HEK293 (cell line): ENCODE measurements at regions not wholly inside any gene's neighbourhood (a gene's known extent, or its start where the extent isn't known, plus 50 kb on each side); places are given as distances from the start of the nearest gene placed in this dataset.

Experiments used
- CTCF ChIA-PET: fragments of 350-600 bp; formaldehyde crosslinking; extraction: SDS; loops from one replicate; lab custom pipeline; 2021; ENCODE audit warnings: antibody characterized with exemption; lab: Yijun Ruan, JAX
- POLR2A ChIA-PET: fragments of 300-600 bp; formaldehyde crosslinking; extraction: SDS; loops from one replicate; lab custom pipeline; 2020; ENCODE audit warnings: antibody characterized with exemption, inconsistent platforms; lab: Yijun Ruan, JAX
- H3K27ac ChIP-seq: fragments of 200-500 bp; sonication (Bioruptor generic); 2 replicates; pipeline ENCODE4 v1.5.1; 2014; ENCODE audit warnings: low read depth, low read length, control low read depth, inconsistent platforms; ENCODE audit errors: extremely low read depth
- H3K36me3 ChIP-seq, 2 experiments: fragments of 200-500 bp in 1 of 2; sonication (Bioruptor generic) in 1 of 2; 1 replicate in 1 of 2; 2 replicates in 1 of 2; pipeline ENCODE4 v1.5.1; 2014 to 2017; ENCODE audit warnings: inconsistent platforms in 2 of 2, low read length in 2 of 2; ENCODE audit not compliant: control insufficient read depth in 2 of 2, insufficient read depth in 1 of 2
- H3K4me1 ChIP-seq: fragments of 200-500 bp; sonication (Bioruptor generic); 2 replicates; pipeline ENCODE4 v1.5.1; 2014; ENCODE audit warnings: mild to moderate bottlenecking, low read length, inconsistent platforms; ENCODE audit not compliant: control insufficient read depth, insufficient read depth
- H3K4me3 ChIP-seq: 2 replicates; pipeline ENCODE4 v1.5.1; 2011; ENCODE audit warnings: low read depth, mild to moderate bottlenecking, control low read depth, low read length, moderate library complexity
- H3K9me3 ChIP-seq: fragments of 200-500 bp; sonication (Bioruptor generic); 2 replicates; pipeline ENCODE4 v1.5.1; 2014; ENCODE audit warnings: low read depth, low read length, inconsistent platforms; ENCODE audit not compliant: control insufficient read depth, insufficient read depth
- GFI1B ChIP-seq: fragments of 450-650 bp; formaldehyde crosslinking; IDR thresholded peaks from 2 replicates; pipeline ENCODE4 v1.5.1; 2016; ENCODE audit warnings: missing biosample characterization, missing genetic modification characterization
- KLF10 ChIP-seq: fragments of 450-650 bp; IDR thresholded peaks from 2 replicates; pipeline ENCODE4 v1.5.1; 2018; ENCODE audit warnings: missing biosample characterization, mild to moderate bottlenecking, missing genetic modification characterization
- SALL2 ChIP-seq: fragments of 450-650 bp; formaldehyde crosslinking; IDR thresholded peaks from 2 replicates; pipeline ENCODE4 v1.5.0; 2017; ENCODE audit warnings: missing biosample characterization, mild to moderate bottlenecking, missing genetic modification characterization, borderline replicate concordance
- ZBTB20 ChIP-seq: fragments of 450-650 bp; formaldehyde crosslinking; IDR thresholded peaks from 2 replicates; pipeline ENCODE4 v1.5.1; 2016; ENCODE audit warnings: missing biosample characterization, missing genetic modification characterization
- ZBTB44 ChIP-seq: fragments of 450-650 bp; IDR thresholded peaks from 2 replicates; pipeline ENCODE4 v1.5.1; 2018; ENCODE audit warnings: missing biosample characterization, mild to moderate bottlenecking, missing genetic modification characterization
- ZFP41 ChIP-seq: fragments of 450-650 bp; formaldehyde crosslinking; IDR thresholded peaks from 2 replicates; pipeline ENCODE4 v1.5.1; 2016; ENCODE audit warnings: missing biosample characterization, missing genetic modification characterization, borderline replicate concordance
- ZFP69B ChIP-seq: fragments of 450-650 bp; formaldehyde crosslinking; IDR thresholded peaks from 2 replicates; pipeline ENCODE4 v1.5.1; 2016; ENCODE audit warnings: missing biosample characterization, missing genetic modification characterization
- ZNF175 ChIP-seq: fragments of 450-650 bp; formaldehyde crosslinking; IDR thresholded peaks from 2 replicates; pipeline ENCODE4 v1.5.1; 2016; ENCODE audit warnings: missing biosample characterization, missing genetic modification characterization
- ZNF214 ChIP-seq: fragments of 450-650 bp; formaldehyde crosslinking; IDR thresholded peaks from 2 replicates; pipeline ENCODE4 v1.5.1; 2017; ENCODE audit warnings: missing biosample characterization, mild to moderate bottlenecking, missing genetic modification characterization, borderline replicate concordance
- ZNF266 ChIP-seq: fragments of 450-650 bp; formaldehyde crosslinking; IDR thresholded peaks from 2 replicates; pipeline ENCODE4 v1.5.1; 2016; ENCODE audit warnings: missing biosample characterization, missing genetic modification characterization, low read depth
- ZNF302 ChIP-seq: fragments of 450-650 bp; formaldehyde crosslinking; IDR thresholded peaks from 2 replicates; pipeline ENCODE4 v1.5.1; 2016; ENCODE audit warnings: missing biosample characterization, missing genetic modification characterization, low read depth
- ZNF341 ChIP-seq: fragments of 450-650 bp; formaldehyde crosslinking; IDR thresholded peaks from 2 replicates; pipeline ENCODE4; 2016; ENCODE audit warnings: low read depth, missing biosample characterization, missing genetic modification characterization
- ZNF398 ChIP-seq: fragments of 450-650 bp; formaldehyde crosslinking; IDR thresholded peaks from 2 replicates; pipeline ENCODE4 v1.5.1; 2017; ENCODE audit warnings: missing biosample characterization, missing genetic modification characterization
- ZNF629 ChIP-seq: fragments of 450-650 bp; formaldehyde crosslinking; IDR thresholded peaks from 2 replicates; pipeline ENCODE4 v1.5.1; 2017; ENCODE audit warnings: missing biosample characterization, missing genetic modification characterization
- ZNF670 ChIP-seq: fragments of 450-650 bp; formaldehyde crosslinking; IDR thresholded peaks from 2 replicates; pipeline ENCODE4 v1.5.1; 2016; ENCODE audit warnings: missing biosample characterization, missing genetic modification characterization, low read depth
- ZSCAN16 ChIP-seq: fragments of 450-650 bp; formaldehyde crosslinking; IDR thresholded peaks from 2 replicates; pipeline ENCODE4 v1.5.1; 2016; ENCODE audit warnings: missing biosample characterization, missing genetic modification characterization
- TF ChIP-seq, protein P1 (sequence below): fragments of 450-650 bp; formaldehyde crosslinking; IDR thresholded peaks from 2 replicates; pipeline ENCODE4 v1.5.1; 2016; ENCODE audit warnings: missing biosample characterization, missing genetic modification characterization
- TF ChIP-seq, protein P2 (sequence below): fragments of 450-650 bp; formaldehyde crosslinking; IDR thresholded peaks from 2 replicates; pipeline ENCODE4 v1.5.1; 2016; ENCODE audit warnings: missing biosample characterization, missing genetic modification characterization
- TF ChIP-seq, protein P3 (sequence below): fragments of 450-650 bp; formaldehyde crosslinking; IDR thresholded peaks from 2 replicates; pipeline ENCODE4 v1.5.1; 2016; ENCODE audit warnings: missing biosample characterization, missing genetic modification characterization, borderline replicate concordance
- TF ChIP-seq, protein P4 (sequence below): sonication (generic); formaldehyde crosslinking; IDR thresholded peaks from 2 replicates; pipeline ENCODE4 v1.8.1; 2022; ENCODE audit warnings: mild to moderate bottlenecking, moderate library complexity, missing genetic modification reagents

GRCh38 chr12:114194066-114194465 is 211.9 kb downstream of the TBX5 start:
- no peak overlapping the region for H3K27ac ChIP-seq
- CTCF ChIA-PET = no interaction called here
- H3K9me3 ChIP-seq = no peaks in the 10 kb centered on the region
- H3K4me3 ChIP-seq = no peak overlapping the region
- H3K36me3 ChIP-seq = no peaks in the 10 kb centered on the region
- POLR2A ChIA-PET = no interaction called here
- H3K4me1 ChIP-seq = no peaks in the 10 kb centered on the region
- TF ChIP-seq ZSCAN16 (tag by site-specific recombination) (no peak), ZBTB20 (tag by site-specific recombination) (no peak), ZNF341 (no peak), GFI1B (no peak), ZNF214 (tag by site-specific recombination) (no peak), ZFP41 (tag by site-specific recombination) (no peak), ZNF629 (no peak), KLF10 (tag by site-specific recombination) (no peak), ZNF670 (tag by site-specific recombination) (no peak), SALL2 (tag by site-specific recombination) (no peak), ZNF266 (tag by site-specific recombination) (no peak), ZBTB44 (tag by site-specific recombination) (no peak), ZNF302 (tag by site-specific recombination) (no peak), ZFP69B (tag by site-specific recombination) (no peak)
- TF ChIP-seq, protein P1, sequence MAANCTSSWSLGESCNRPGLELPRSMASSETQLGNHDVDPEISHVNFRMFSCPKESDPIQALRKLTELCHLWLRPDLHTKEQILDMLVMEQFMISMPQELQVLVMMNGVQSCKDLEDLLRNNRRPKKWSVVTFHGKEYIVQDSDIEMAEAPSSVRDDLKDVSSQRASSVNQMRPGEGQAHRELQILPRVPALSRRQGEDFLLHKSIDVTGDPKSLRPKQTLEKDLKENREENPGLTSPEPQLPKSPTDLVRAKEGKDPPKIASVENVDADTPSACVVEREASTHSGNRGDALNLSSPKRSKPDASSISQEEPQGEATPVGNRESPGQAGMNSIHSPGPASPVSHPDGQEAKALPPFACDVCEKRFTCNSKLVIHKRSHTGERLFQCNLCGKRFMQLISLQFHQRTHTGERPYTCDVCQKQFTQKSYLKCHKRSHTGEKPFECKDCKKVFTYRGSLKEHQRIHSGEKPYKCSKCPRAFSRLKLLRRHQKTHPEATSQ (tag by site-specific recombination) = no peak
- TF ChIP-seq, protein P2, sequence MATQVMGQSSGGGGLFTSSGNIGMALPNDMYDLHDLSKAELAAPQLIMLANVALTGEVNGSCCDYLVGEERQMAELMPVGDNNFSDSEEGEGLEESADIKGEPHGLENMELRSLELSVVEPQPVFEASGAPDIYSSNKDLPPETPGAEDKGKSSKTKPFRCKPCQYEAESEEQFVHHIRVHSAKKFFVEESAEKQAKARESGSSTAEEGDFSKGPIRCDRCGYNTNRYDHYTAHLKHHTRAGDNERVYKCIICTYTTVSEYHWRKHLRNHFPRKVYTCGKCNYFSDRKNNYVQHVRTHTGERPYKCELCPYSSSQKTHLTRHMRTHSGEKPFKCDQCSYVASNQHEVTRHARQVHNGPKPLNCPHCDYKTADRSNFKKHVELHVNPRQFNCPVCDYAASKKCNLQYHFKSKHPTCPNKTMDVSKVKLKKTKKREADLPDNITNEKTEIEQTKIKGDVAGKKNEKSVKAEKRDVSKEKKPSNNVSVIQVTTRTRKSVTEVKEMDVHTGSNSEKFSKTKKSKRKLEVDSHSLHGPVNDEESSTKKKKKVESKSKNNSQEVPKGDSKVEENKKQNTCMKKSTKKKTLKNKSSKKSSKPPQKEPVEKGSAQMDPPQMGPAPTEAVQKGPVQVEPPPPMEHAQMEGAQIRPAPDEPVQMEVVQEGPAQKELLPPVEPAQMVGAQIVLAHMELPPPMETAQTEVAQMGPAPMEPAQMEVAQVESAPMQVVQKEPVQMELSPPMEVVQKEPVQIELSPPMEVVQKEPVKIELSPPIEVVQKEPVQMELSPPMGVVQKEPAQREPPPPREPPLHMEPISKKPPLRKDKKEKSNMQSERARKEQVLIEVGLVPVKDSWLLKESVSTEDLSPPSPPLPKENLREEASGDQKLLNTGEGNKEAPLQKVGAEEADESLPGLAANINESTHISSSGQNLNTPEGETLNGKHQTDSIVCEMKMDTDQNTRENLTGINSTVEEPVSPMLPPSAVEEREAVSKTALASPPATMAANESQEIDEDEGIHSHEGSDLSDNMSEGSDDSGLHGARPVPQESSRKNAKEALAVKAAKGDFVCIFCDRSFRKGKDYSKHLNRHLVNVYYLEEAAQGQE (tag by site-specific recombination) = no peak

DNA sequence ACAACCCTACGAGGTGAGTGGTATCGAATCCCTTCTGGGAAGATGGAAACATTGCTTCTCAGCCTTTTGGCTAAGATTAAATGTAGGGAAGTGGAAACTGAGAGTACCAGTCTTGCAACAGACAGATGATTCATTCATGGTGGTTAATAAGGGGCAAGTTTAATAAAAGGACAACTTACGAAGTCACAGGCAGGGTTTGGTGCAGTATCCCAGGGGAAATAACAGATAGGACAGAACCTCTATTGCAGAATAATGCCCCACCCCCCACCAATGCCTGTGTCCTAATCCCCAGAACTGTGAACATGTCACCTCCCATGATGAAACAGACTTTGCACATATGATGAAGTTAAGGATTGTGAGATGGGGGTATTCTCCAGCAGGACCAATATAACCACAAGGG is 212.5 kb downstream of the TBX5 start:
- Histone ChIP-seq H3K9me3 (no peaks in the 10 kb centered on the region), H3K4me1 (no peaks in the 10 kb centered on the region), H3K27ac (no peak overlapping the region), H3K36me3 (no peaks in the 10 kb centered on the region), H3K4me3 (no peak overlapping the region)
- ChIA-PET CTCF (no interaction called here), POLR2A (no interaction called here)
- TF ChIP-seq, protein P3, sequence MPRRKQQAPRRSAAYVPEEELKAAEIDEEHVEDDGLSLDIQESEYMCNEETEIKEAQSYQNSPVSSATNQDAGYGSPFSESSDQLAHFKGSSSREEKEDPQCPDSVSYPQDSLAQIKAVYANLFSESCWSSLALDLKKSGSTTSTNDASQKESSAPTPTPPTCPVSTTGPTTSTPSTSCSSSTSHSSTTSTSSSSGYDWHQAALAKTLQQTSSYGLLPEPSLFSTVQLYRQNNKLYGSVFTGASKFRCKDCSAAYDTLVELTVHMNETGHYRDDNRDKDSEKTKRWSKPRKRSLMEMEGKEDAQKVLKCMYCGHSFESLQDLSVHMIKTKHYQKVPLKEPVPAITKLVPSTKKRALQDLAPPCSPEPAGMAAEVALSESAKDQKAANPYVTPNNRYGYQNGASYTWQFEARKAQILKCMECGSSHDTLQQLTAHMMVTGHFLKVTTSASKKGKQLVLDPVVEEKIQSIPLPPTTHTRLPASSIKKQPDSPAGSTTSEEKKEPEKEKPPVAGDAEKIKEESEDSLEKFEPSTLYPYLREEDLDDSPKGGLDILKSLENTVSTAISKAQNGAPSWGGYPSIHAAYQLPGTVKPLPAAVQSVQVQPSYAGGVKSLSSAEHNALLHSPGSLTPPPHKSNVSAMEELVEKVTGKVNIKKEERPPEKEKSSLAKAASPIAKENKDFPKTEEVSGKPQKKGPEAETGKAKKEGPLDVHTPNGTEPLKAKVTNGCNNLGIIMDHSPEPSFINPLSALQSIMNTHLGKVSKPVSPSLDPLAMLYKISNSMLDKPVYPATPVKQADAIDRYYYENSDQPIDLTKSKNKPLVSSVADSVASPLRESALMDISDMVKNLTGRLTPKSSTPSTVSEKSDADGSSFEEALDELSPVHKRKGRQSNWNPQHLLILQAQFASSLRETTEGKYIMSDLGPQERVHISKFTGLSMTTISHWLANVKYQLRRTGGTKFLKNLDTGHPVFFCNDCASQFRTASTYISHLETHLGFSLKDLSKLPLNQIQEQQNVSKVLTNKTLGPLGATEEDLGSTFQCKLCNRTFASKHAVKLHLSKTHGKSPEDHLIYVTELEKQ (tag by site-specific recombination) = no peak
- TF ChIP-seq, protein P4, sequence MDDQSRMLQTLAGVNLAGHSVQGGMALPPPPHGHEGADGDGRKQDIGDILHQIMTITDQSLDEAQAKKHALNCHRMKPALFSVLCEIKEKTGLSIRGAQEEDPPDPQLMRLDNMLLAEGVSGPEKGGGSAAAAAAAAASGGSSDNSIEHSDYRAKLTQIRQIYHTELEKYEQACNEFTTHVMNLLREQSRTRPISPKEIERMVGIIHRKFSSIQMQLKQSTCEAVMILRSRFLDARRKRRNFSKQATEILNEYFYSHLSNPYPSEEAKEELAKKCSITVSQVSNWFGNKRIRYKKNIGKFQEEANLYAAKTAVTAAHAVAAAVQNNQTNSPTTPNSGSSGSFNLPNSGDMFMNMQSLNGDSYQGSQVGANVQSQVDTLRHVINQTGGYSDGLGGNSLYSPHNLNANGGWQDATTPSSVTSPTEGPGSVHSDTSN (CRISPR knock-in tag) = no peak
- no peak for TF ChIP-seq ZNF175 (tag by site-specific recombination)
- no peak for TF ChIP-seq ZNF398
